A673 (cell line): ENCODE measurements at regions not wholly inside any gene's neighbourhood (a gene's known extent, or its start where the extent isn't known, plus 50 kb on each side); places are given as distances from the start of the nearest gene placed in this dataset.

Experiments
- CTCF ChIP-seq: fragments of 300-800, 200-600 bp; sonication (generic); conservative IDR thresholded peaks from 2 replicates; pipeline ENCODE4 v1.5.1; 2017; ENCODE audit warnings: low read depth, mild to moderate bottlenecking, antibody characterized with exemption, low read length, moderate library complexity, mixed read lengths
- EZH2 ChIP-seq: fragments of 200-600 bp; sonication (generic); IDR thresholded peaks from 2 replicates; pipeline ENCODE4 v1.6.1; 2017; ENCODE audit warnings: borderline replicate concordance, low read depth, mild to moderate bottlenecking, mixed read lengths, antibody characterized with exemption, low read length; ENCODE audit not compliant: poor library complexity, severe bottlenecking

DNA sequence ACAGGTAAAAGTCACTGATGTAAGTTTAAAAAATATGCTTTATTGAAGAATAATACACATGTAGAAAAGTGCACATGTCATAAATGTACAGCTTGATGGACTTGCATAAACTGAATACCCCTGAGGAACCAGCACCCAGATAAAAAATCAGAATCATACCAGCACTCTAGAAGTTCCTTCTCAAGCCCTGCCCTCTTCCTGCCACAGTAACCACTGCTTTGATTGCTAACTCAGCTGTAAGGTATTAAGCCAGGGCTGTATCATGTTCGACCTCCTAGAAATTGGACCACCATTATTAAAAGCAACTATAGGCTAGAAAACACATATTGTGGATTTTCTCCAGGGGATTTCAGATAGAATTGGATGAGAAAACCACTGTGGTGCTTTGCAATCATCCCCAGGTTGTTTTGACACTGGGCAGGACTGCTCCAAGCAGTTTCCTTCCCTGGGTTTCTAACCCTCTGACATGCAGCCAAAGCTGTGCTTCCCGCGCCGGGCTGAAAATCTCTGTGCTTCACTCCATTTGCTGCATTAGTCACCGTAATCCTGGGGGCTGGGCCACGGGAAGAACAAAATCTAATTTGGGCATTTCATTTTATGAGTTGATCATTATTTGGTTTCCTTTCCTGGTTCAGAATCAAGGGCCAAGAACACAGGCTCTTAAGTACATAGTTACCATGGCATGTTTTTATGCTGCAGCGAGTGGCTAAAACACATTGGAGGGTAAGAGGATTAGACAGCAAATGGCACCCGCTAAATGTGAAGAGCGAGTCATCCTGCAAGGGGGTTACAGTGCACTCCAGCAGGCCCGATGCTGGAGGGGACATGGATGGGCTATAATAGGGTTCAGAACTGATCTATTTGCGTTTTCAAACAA, 139.4 kb upstream of the IL12B start:
- TF ChIP-seq CTCF (no peak), EZH2 (no peak)
